Choroid plexus epithelial cell (primary cell): ENCODE measurements at regions not wholly inside any gene's neighbourhood (a gene's known extent, or its start where the extent isn't known, plus 50 kb on each side); places are given as distances from the start of the nearest gene placed in this dataset.

Experiments used
- DNase-seq: peaks from one replicate; pipeline ENCODE4 v3.0.0-alpha.2; 2010; ENCODE audit warnings: low read depth
- H3K4me3 ChIP-seq: 2 replicates; pipeline ENCODE4 v1.5.1; 2011; ENCODE audit warnings: low read depth, mild to moderate bottlenecking, control low read depth, low read length, moderate library complexity
- CTCF ChIP-seq: conservative IDR thresholded peaks from 2 replicates; pipeline ENCODE4 v1.5.1; 2011; ENCODE audit warnings: low read depth, mild to moderate bottlenecking, control low read depth, inconsistent platforms, low read length, moderate library complexity

- no peak for DNase-seq
- no peak overlapping the region for H3K4me3 ChIP-seq
- no peak for TF ChIP-seq CTCF
Measured at GRCh38 chr5:167128581-167128980, 1162.9 kb upstream of the WWC1 start.

- TF ChIP-seq CTCF: no peak
- H3K4me3 ChIP-seq: no peak overlapping the region
- DNase-seq: no peak
Measured at GRCh38 chr5:167140548-167141291, 1150.7 kb upstream of the WWC1 start.

GRCh38 chr5:167143716-167144115 is 1147.7 kb upstream of the WWC1 start:
- H3K4me3 ChIP-seq: no peak overlapping the region
- no peak for TF ChIP-seq CTCF
- no peak for DNase-seq

- H3K4me3 ChIP-seq: no peak overlapping the region
- DNase-seq: no peak
- TF ChIP-seq CTCF: no peak
Measured at GRCh38 chr5:167145841-167146240, 1145.6 kb upstream of the WWC1 start.

DNA sequence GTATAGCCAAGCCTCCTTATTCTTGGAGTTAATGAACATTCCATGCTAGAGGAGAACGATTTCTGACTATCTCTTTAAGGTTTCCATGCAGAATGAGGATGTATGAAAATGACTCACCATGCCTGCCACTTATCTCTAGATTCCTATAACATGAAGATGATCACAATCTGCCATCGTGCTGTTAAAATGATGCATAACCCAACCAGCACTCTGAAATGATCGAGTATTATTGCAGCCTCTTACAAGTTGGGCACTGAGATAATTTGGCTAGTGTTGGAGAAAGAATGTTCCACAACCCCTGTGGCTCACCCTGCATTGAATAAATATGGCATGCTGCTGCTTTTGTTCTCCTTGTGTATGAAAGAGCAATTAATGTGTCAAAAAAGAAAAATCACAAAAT is 1143.6 kb upstream of the WWC1 start:
- DNase-seq: no peak
- no peak overlapping the region for H3K4me3 ChIP-seq
- no peak for TF ChIP-seq CTCF

- TF ChIP-seq CTCF: no peak
- no peak overlapping the region for H3K4me3 ChIP-seq
- no peak for DNase-seq
Measured at GRCh38 chr5:167150661-167151060, 1140.8 kb upstream of the WWC1 start.

- no peak for TF ChIP-seq CTCF
- H3K4me3 ChIP-seq: no peak overlapping the region
- DNase-seq: no peak
Measured at GRCh38 chr5:167152561-167152960, 1138.9 kb upstream of the WWC1 start.
